HG03159 (cell line): ENCODE measurements at regions not wholly inside any gene's neighbourhood (a gene's known extent, or its start where the extent isn't known, plus 50 kb on each side); places are given as distances from the start of the nearest gene placed in this dataset.
"Not testable (repeated sequence)": the region's sequence is repeated elsewhere in the genome, so short reads cannot be mapped to it uniquely, and the experiment has no call there.

Source experiments
- ATAC-seq: cut with Tn5 transposase; IDR thresholded peaks from one replicate; pipeline ENCODE4 v1.9.1; 2021; ENCODE audit warnings: mild to moderate bottlenecking, moderate library complexity; ENCODE audit not compliant: unreplicated experiment

GRCh38 chr3:95670765-95671164 lies 1143.6 kb upstream of the EPHA6 start:
- ATAC-seq, result no peak

DNA sequence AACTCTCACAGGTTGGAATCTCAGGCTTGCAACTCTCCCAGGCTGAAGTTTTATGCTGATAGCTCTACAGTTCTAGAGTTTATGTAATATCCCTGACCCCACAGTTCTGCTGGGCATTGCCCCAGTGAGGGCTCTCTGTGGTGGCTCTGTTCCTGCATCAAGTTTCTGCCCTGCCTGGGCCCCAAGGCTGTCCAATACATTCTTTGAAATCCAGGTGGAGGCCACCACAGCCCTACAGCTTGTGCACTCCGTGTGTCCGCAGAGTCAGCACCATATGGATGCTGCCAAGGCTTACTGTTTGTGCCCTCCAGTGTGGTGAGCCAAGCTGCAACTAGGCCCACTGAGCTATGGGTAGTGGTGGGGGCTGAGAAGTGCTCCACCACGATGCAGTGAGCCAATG lies 1141.2 kb upstream of the EPHA6 start:
- no peak for ATAC-seq

GRCh38 chr3:95705786-95706418 lies 1108.5 kb upstream of the EPHA6 start:
- peak; percentile 82 for ATAC-seq

- ATAC-seq, result no peak
These were observed 1107.1 kb upstream of the EPHA6 start for GRCh38 chr3:95707268-95707667.

DNA sequence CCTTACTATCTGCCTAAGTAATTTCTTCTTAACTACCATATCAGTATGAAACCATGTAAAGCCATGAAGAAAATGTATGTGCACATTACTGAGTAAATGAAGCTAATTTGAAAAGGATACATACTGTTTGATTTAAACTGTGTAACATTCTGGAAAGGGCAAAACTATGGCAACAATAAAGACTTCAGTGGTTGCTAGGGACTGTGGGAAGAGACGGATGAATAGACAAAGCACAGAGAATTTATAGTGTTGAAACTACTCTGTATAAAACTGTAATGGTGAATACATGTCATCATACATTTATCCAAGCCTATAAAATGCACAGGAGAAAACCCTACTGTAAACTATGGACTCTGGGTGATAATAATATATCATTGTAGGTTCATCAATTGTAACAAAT lies 1103.7 kb upstream of the EPHA6 start:
- no peak for ATAC-seq

DNA sequence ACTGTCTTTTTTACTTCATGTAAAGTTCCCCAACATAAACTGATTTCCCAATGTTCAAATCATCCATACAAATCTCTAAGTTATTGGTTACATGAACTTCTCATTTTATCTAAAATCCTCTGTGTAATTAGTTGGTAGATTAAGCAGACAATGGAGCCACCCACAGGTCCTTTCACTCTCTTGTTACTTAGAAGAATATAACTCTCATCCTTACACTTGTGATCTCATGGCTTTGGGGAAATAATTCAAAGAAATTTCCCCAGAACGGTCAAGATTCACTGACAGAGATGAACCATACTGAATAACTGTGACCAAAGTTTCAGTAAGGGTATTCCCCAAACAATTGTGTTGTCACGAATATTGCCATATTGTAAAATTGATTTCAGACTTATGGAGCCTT lies 1102.6 kb upstream of the EPHA6 start:
- no peak for ATAC-seq

DNA sequence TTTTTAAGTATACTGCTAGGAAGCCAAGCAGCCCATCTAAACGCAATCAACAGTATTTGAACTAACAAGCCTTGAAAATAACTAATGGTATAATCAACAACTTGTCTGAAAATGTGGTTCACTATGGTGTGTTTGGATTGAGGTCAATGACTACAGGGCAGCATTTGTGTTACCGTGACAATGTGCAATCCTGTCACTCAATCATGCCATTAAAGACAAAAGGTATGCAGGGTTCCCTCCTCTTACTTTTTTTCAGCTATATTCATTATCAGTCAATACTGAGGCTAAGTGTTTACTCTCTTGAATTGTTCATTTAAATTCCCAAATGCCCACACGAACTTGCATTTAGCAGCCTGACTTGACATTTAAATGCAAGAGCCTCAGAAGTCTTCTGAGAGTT lies 1099.3 kb upstream of the EPHA6 start:
- no peak for ATAC-seq

GRCh38 chr3:95717048-95717447 lies 1097.3 kb upstream of the EPHA6 start:
- ATAC-seq, result no peak

DNA sequence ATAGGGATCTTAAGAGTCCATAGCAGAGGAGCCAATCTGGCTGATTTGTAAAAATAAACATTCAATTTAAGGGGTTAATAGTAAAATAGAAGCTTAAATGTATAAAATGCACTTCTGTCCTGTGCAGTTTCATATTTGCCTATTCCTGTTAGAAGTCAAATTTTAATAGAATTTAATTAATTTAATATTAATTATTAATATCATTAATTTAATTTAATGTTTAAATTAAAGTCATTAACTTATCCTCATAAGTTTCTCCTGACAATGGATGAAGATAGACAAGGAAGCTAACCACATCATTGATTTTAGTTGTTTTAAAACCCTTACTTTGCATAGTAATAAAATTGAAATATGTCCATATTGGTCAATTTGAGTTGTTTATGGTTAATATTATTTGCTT lies 1096.2 kb upstream of the EPHA6 start:
- no peak for ATAC-seq

- no peak for ATAC-seq
These were observed 1094.9 kb upstream of the EPHA6 start for GRCh38 chr3:95719481-95719880.

DNA sequence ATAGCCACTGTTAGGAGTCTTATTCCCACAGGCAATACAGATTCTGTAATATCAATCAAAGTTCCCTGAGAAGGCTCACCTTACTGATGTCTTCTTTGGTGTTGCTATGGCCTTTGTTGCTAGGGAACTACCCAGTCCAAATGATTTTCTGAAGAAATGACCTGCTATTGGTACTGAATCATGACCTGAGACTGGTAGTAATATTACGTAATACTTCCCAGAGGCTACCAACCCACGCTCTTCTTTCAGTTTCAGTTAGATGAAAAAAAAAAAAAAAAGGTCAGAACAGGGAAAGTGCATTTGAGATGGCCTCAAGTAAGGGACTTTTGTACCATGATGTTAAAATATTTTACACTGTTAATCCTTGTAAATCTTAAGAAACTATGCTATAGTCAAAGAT lies 1092.5 kb upstream of the EPHA6 start:
- ATAC-seq, result peak; percentile 92

DNA sequence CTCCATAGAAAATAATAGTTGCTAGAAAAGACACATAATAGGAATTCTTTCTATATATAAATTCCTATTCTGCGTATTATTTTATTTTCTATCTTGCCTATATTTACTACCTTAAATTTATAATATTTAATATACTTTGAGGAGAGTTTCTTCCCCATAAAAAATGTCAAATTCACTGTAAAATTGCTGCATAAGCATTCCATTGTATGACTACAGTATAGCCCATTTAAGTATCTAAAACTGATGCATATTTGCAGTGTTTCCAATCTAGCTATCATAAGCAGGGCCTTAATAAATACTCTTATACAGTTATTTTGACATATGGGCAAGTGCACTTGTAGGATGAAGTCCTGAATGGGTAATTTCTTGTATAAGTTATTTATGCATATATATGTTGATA lies 1088.6 kb upstream of the EPHA6 start:
- ATAC-seq, result no peak

DNA sequence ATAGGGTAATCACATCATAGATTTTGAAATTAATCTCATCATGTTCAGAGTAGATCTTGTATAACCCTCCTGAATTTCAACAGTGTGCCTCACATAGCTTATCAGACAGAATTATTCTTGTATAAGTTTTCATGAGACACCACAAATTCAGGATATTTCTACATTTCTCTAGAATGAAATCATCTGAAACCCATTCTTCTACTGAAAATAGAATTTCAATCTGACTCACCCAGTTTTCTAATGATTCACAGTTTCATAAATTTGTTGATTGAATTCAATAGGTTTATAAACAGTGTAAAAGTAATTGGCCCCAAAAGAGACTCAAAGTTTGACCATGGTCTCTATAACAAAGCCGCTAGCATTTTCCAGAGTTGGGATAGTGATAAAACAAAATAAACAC lies 1082.6 kb upstream of the EPHA6 start:
- ATAC-seq, result no peak

GRCh38 chr3:95733336-95733735 lies 1081.1 kb upstream of the EPHA6 start:
- ATAC-seq, result no peak

DNA sequence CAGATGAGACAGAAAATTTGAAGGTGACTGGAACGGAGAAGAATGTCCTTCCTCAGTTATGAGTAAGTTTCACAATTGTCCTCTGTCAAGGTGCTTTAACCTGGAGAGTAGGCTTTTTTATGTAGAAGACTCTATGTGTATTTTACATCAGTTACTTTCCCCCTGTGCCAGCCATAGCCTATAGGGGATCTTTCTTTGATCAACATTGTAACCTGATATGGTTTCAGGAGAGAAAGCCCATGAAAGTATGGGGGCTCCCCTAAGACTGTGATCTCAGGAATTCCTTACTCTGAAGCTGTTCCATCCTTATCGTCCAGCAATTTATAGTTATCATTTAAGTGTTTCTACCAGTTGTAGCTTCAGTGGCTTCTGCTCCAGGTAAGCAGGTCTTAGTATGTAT lies 1076.3 kb upstream of the EPHA6 start:
- ATAC-seq, result no peak

- not testable (repeated sequence) for ATAC-seq
These were observed 1069.5 kb upstream of the EPHA6 start for GRCh38 chr3:95744896-95745295.

GRCh38 chr3:95750097-95750496 lies 1064.3 kb upstream of the EPHA6 start:
- ATAC-seq, result no peak

DNA sequence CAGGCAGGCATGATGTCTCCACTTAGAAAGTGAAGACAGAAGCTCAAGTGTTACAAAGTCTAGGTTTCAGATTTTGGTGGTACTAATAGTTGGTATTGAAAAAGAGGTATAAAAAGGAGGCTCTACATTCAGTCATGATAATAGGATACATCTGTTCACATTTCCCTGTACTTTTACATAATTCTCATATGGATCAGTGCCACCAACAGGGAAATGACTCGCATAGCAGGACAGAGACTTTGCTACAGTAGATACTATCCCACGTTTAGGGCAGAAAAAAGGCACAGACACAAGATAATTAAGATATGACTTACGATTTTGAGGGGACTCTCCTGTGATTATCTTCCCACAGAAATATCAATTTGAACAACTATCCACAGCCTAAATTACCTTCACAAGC lies 1062.9 kb upstream of the EPHA6 start:
- no peak for ATAC-seq

DNA sequence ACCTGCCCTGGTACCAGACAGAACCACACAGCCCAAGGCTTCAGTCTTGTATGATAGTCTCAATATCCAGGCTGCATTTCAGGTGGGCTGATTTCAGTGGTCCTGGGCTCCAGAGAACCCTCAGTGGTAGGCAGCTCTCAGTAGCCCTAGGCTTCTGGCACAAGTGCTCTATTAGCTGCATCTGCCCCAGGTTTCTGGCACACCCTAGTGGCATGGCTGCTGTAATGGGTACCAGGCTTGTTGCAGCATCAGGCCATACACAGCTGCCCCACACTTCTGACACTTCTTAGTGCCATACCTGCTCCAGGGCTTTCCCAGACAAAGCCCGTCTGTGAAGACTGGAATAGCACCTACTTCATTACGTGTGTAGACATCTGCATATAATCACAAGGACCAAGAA lies 1062.2 kb upstream of the EPHA6 start:
- no peak for ATAC-seq

DNA sequence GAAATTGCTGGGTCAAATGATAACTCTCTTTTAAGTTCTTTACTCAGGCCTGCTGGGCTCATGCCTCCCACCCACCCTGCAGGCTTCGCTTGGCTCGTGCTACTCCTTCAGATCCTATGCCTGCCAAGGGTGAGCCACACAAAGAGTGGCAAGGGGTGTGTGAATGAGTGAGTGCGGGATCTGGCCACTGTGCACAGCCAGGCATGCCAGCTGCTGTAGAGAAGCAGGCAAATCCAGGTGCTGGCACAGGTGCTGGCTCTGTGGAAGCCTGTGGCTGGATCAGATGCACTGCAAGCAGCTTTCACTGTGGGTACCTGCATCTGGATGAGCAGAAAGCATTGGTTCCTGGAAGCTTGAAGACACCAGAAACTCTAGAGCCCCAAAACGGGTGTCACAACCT lies 1055.7 kb upstream of the EPHA6 start:
- ATAC-seq, result no peak

DNA sequence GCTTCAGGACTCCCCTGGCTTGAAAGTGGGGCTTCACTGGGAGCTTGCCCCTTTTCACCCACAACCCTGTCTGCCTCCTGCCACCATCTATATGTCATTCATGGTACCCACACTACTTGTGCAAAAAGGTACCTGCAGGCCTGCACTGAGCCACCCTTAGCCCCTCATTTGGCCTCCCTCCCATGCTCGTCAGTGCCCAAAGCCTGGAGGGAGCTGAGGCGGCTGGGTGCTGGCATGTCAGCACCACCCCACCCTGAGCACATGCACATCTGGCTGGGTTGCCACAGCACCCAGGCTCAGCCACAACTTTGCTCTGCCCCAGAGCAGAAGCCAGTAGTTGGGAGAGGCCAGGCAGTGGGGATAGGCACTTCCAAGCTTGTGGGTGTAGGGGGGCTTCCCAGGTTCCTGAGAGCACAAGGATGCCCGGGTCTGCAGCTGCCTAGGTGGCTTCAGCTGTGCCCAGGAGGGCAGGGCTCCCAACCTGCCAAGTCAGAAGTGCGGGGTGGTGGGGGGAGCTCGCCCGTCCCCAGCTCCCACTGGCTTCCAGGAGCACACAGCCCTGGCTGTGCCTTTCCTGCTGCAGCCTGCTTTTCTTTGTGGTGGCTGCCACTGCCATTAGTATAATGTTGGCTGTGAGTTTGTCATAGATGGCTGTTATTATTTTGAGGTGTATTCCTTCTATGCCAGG lies 1054.6 kb upstream of the EPHA6 start:
- ATAC-seq, result no peak

GRCh38 chr3:95775486-95776094 lies 1038.8 kb upstream of the EPHA6 start:
- ATAC-seq, result no peak

DNA sequence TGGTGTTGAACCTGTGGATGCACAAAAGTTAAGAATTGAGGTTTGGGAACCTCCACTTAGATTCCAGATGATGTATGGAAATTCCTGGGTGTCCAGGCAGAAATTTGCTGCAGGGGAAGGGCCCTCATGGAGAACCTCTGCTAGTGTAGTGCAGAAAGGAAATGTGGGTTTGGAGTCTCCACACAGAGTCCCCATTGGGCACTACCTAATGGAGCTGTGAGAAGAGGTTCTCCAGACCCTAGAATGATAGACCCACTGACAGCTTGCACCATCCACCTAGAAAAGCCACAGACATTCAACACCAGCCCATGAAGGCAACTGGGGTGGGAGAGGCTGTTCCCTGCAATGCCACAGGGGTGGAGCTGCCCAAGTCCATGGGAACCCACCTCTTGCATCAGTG lies 1032.8 kb upstream of the EPHA6 start:
- no peak for ATAC-seq
